HG02798 (cell line): ENCODE measurements at regions not wholly inside any gene's neighbourhood (a gene's known extent, or its start where the extent isn't known, plus 50 kb on each side); places are given as distances from the start of the nearest gene placed in this dataset.

Experiments
- ATAC-seq: cut with Tn5 transposase; IDR thresholded peaks from one replicate; pipeline ENCODE4 v1.9.1; 2021; ENCODE audit warnings: mild to moderate bottlenecking; ENCODE audit not compliant: unreplicated experiment, poor library complexity

GRCh38 chr4:159497936-159498335 is 395.1 kb downstream of the RAPGEF2 start:
- no peak for ATAC-seq

- no peak for ATAC-seq
Observed at GRCh38 chr4:159498446-159499115, 395.7 kb downstream of the RAPGEF2 start.

GRCh38 chr4:159500861-159501260 is 398.0 kb downstream of the RAPGEF2 start:
- no peak for ATAC-seq

GRCh38 chr4:159503236-159504008 is 400.5 kb downstream of the RAPGEF2 start:
- ATAC-seq: no peak

- ATAC-seq: no peak
Observed at GRCh38 chr4:159504684-159505083, 401.8 kb downstream of the RAPGEF2 start.

- no peak for ATAC-seq
Observed at GRCh38 chr4:159505266-159505975, 402.5 kb downstream of the RAPGEF2 start.

- no peak for ATAC-seq
Observed at GRCh38 chr4:159506801-159507517, 404.1 kb downstream of the RAPGEF2 start.

- ATAC-seq: no peak
Observed at GRCh38 chr4:159508917-159509500, 406.1 kb downstream of the RAPGEF2 start.

GRCh38 chr4:159512348-159512747 is 409.5 kb downstream of the RAPGEF2 start:
- no peak for ATAC-seq

- no peak for ATAC-seq
Observed at GRCh38 chr4:159515314-159516025, 412.6 kb downstream of the RAPGEF2 start.

GRCh38 chr4:159516556-159517140 is 413.8 kb downstream of the RAPGEF2 start:
- no peak for ATAC-seq

- no peak for ATAC-seq
Observed at GRCh38 chr4:159520074-159520473, 417.2 kb downstream of the RAPGEF2 start.

GRCh38 chr4:159526172-159526571 is 423.3 kb downstream of the RAPGEF2 start:
- ATAC-seq: no peak

- no peak for ATAC-seq
Observed at GRCh38 chr4:159534655-159535054, 431.8 kb downstream of the RAPGEF2 start.

GRCh38 chr4:159538556-159538955 is 435.7 kb downstream of the RAPGEF2 start:
- no peak for ATAC-seq

- ATAC-seq: no peak
Observed at GRCh38 chr4:159540038-159540437, 437.2 kb downstream of the RAPGEF2 start.

- no peak for ATAC-seq
Observed at GRCh38 chr4:159540501-159540900, 437.6 kb downstream of the RAPGEF2 start.

GRCh38 chr4:159541143-159541542 is 438.3 kb downstream of the RAPGEF2 start:
- ATAC-seq: no peak

- ATAC-seq: no peak
Observed at GRCh38 chr4:159542296-159542695, 439.4 kb downstream of the RAPGEF2 start.
